ENCODE measurements at regions not wholly inside any gene's neighbourhood (a gene's known extent, or its start where the extent isn't known, plus 50 kb on each side); places are given as distances from the start of the nearest gene placed in this dataset.

GRCh38 chrX:4964112-4964511 is 1250.7 kb upstream of the PRKX start:
- no peak for DNase-seq
- H3K9me3 ChIP-seq, result no peaks in the 10 kb centered on the region
- no peaks in the 10 kb centered on the region for H3K4me1 ChIP-seq
- H3K36me3 ChIP-seq, result no peaks in the 10 kb centered on the region
- no peak for TF ChIP-seq CTCF (IDR thresholded peaks at IDR 0.05; ENCODE audit: low read depth, low read length)
- H3K4me3 ChIP-seq (ENCODE audit: low read depth, low read length), result no peak overlapping the region
- H3K27me3 ChIP-seq, result no peaks in the 10 kb centered on the region

GRCh38 chrX:4963432-4963831 is 1250.0 kb upstream of the PRKX start:
- no peaks in the 10 kb centered on the region for H3K27me3 ChIP-seq
- TF ChIP-seq CTCF (IDR thresholded peaks at IDR 0.05; ENCODE audit: low read depth, low read length), result no peak
- H3K9me3 ChIP-seq, result no peaks in the 10 kb centered on the region
- H3K4me1 ChIP-seq, result no peaks in the 10 kb centered on the region
- DNase-seq, result no peak
- no peaks in the 10 kb centered on the region for H3K36me3 ChIP-seq
- H3K4me3 ChIP-seq (ENCODE audit: low read depth, low read length), result no peak overlapping the region

GRCh38 chrX:4944767-4945166 is 1231.3 kb upstream of the PRKX start:
- Histone ChIP-seq H3K4me3 (ENCODE audit: low read depth, low read length) (no peak overlapping the region), H3K9me3 (no peaks in the 10 kb centered on the region), H3K4me1 (no peaks in the 10 kb centered on the region), H3K27me3 (no peaks in the 10 kb centered on the region), H3K36me3 (no peaks in the 10 kb centered on the region)
- no peak for TF ChIP-seq CTCF (IDR thresholded peaks at IDR 0.05; ENCODE audit: low read depth, low read length)
- DNase-seq, result no peak

GRCh38 chrX:4936315-4936714 is 1222.9 kb upstream of the PRKX start:
- Histone ChIP-seq H3K4me3 (ENCODE audit: low read depth, low read length) (no peak overlapping the region), H3K36me3 (no peaks in the 10 kb centered on the region), H3K4me1 (no peaks in the 10 kb centered on the region), H3K9me3 (no peaks in the 10 kb centered on the region), H3K27me3 (no peaks in the 10 kb centered on the region)
- no peak for DNase-seq
- no peak for TF ChIP-seq CTCF (IDR thresholded peaks at IDR 0.05; ENCODE audit: low read depth, low read length)

GRCh38 chrX:4935846-4936245 is 1222.4 kb upstream of the PRKX start:
- TF ChIP-seq CTCF (IDR thresholded peaks at IDR 0.05; ENCODE audit: low read depth, low read length), result no peak
- H3K4me3 ChIP-seq (ENCODE audit: low read depth, low read length), result no peak overlapping the region
- DNase-seq, result no peak
- no peaks in the 10 kb centered on the region for H3K27me3 ChIP-seq
- no peaks in the 10 kb centered on the region for H3K4me1 ChIP-seq
- no peaks in the 10 kb centered on the region for H3K9me3 ChIP-seq
- H3K36me3 ChIP-seq, result no peaks in the 10 kb centered on the region

- Histone ChIP-seq H3K4me3 (ENCODE audit: low read depth, low read length) (no peak overlapping the region), H3K36me3 (no peaks in the 10 kb centered on the region), H3K4me1 (no peaks in the 10 kb centered on the region), H3K27me3 (no peaks in the 10 kb centered on the region), H3K9me3 (no peaks in the 10 kb centered on the region)
- no peak for DNase-seq
- no peak for TF ChIP-seq CTCF (IDR thresholded peaks at IDR 0.05; ENCODE audit: low read depth, low read length)
Observed at GRCh38 chrX:4935401-4935800, 1222.0 kb upstream of the PRKX start.

All from BE2C (cell line).